GM23248 (cell line): ENCODE measurements at regions not wholly inside any gene's neighbourhood (a gene's known extent, or its start where the extent isn't known, plus 50 kb on each side); places are given as distances from the start of the nearest gene placed in this dataset.

Source experiments
- DNase-seq: peaks from one replicate; pipeline ENCODE4 v3.0.0-alpha.2; 2015
- H2AFZ ChIP-seq: fragments of 200-600 bp; sonication (generic); 2 replicates; pipeline ENCODE4 v1.6.1; 2016; ENCODE audit warnings: antibody characterized with exemption
- H3F3A ChIP-seq: fragments of 200-600 bp; sonication (generic); 2 replicates; pipeline ENCODE4 v1.6.1; 2016; ENCODE audit warnings: mild to moderate bottlenecking, antibody characterized with exemption, mixed run types; ENCODE audit not compliant: insufficient read depth
- H3K27ac ChIP-seq: fragments of 200-600 bp; sonication (generic); 2 replicates; pipeline ENCODE4 v1.5.1; 2016; ENCODE audit warnings: mild to moderate bottlenecking
- H3K27me3 ChIP-seq: fragments of 200-600 bp; sonication (generic); replicated peaks from 2 replicates; pipeline ENCODE4 v1.6.1; 2016; ENCODE audit warnings: mild to moderate bottlenecking; ENCODE audit not compliant: insufficient read depth
- H3K36me3 ChIP-seq: fragments of 200-600 bp; sonication (generic); 2 replicates; pipeline ENCODE4 v1.6.1; 2016; ENCODE audit warnings: low read depth, mild to moderate bottlenecking
- H3K4me1 ChIP-seq: fragments of 200-600 bp; sonication (generic); 2 replicates; pipeline ENCODE4 v1.6.1; 2016; ENCODE audit warnings: mild to moderate bottlenecking; ENCODE audit not compliant: insufficient read depth
- H3K4me2 ChIP-seq: fragments of 200-600 bp; sonication (generic); one replicate; pipeline ENCODE4 v1.6.1; 2016; ENCODE audit warnings: mild to moderate bottlenecking; ENCODE audit not compliant: unreplicated experiment
- H3K4me3 ChIP-seq: fragments of 200-600 bp; sonication (generic); 2 replicates; pipeline ENCODE4 v1.5.1; 2016; ENCODE audit warnings: mild to moderate bottlenecking
- H3K79me2 ChIP-seq: fragments of 200-600 bp; sonication (generic); 2 replicates; pipeline ENCODE4 v1.6.1; 2016; ENCODE audit warnings: mild to moderate bottlenecking; ENCODE audit not compliant: insufficient read depth
- H3K9ac ChIP-seq: fragments of 200-600 bp; sonication (generic); 2 replicates; pipeline ENCODE4 v1.6.1; 2016; ENCODE audit warnings: mild to moderate bottlenecking
- H3K9me2 ChIP-seq: fragments of 200-600 bp; sonication (generic); 2 replicates; pipeline ENCODE4 v1.6.1; 2016; ENCODE audit warnings: mixed run types, mild to moderate bottlenecking, moderate library complexity; ENCODE audit not compliant: insufficient read depth
- H3K9me3 ChIP-seq: fragments of 200-600 bp; sonication (generic); one replicate; pipeline ENCODE4 v1.6.1; 2017; ENCODE audit warnings: low read depth
- H4K20me1 ChIP-seq: fragments of 200-600 bp; sonication (generic); 2 replicates; pipeline ENCODE4 v1.6.0; 2016; ENCODE audit not compliant: insufficient read depth
- EZH2 ChIP-seq: fragments of 200-600 bp; sonication (generic); IDR thresholded peaks from 2 replicates; pipeline ENCODE4 v1.6.1; 2018; ENCODE audit warnings: antibody characterized with exemption, mild to moderate bottlenecking; ENCODE audit not compliant: insufficient read depth, poor library complexity, severe bottlenecking
- EZH2phosphoT487 ChIP-seq: fragments of 200-600 bp; sonication (generic); IDR thresholded peaks from 2 replicates; pipeline ENCODE4 v1.6.1; 2018; ENCODE audit warnings: antibody characterized with exemption, moderate library complexity, mild to moderate bottlenecking, low read depth; ENCODE audit not compliant: insufficient read depth
- WGBS, 2 experiments: methylation state at CpG; one replicate each; pipeline ENCODE4 v1.1.6; 2015 to 2017; ENCODE audit warnings: low lambda C conversion rate in 2 of 2, low coverage in 1 of 2; ENCODE audit errors: missing lambda C conversion rate in 2 of 2; 5-methylcytosine and 5-hydroxymethylcytosine counted together
- in situ Hi-C: fragments of 300-500 bp; cut with MboI; formaldehyde crosslinking; loops from 2 replicates; pipeline ENCODE4 v1.15.0; 2020

- no peak overlapping the region for H3K4me3 ChIP-seq
- no peaks in the 10 kb centered on the region for H3K9me2 ChIP-seq
- H3K9ac ChIP-seq, result no peak overlapping the region
- no peaks in the 10 kb centered on the region for H4K20me1 ChIP-seq
- H3K4me1 ChIP-seq, result no peaks in the 10 kb centered on the region
- H3K27ac ChIP-seq, result no peak overlapping the region
- no peak overlapping the region for H3K4me2 ChIP-seq
- WGBS, 2 experiments, result 5 to 11% methylated on average over 2 of the region's 2 CpGs
- H2AFZ ChIP-seq, result no peak overlapping the region
- H3F3A ChIP-seq, result no peaks in the 10 kb centered on the region
- H3K27me3 ChIP-seq, result no peaks in the 10 kb centered on the region
- TF ChIP-seq EZH2phosphoT487, result no peak
- TF ChIP-seq EZH2, result no peak
- in situ Hi-C loops, result no loop called here
- no peaks in the 10 kb centered on the region for H3K9me3 ChIP-seq
- H3K79me2 ChIP-seq, result no peaks in the 10 kb centered on the region
- H3K36me3 ChIP-seq, result no peaks in the 10 kb centered on the region
- no peak for DNase-seq
These were observed 447.0 kb upstream of the TCF4 start for GRCh38 chr18:56034949-56035348.

GRCh38 chr18:56030060-56030459 is 442.1 kb upstream of the TCF4 start:
- H3K9ac ChIP-seq, result no peak overlapping the region
- H3K4me2 ChIP-seq, result no peak overlapping the region
- in situ Hi-C loops, result no loop called here
- H3F3A ChIP-seq, result peaks cover 10% of the 10 kb centered on the region; the same call in 1 of the 2 replicates
- no peak for DNase-seq
- H3K9me3 ChIP-seq, result no peaks in the 10 kb centered on the region
- TF ChIP-seq EZH2 (no peak), EZH2phosphoT487 (no peak)
- no peaks in the 10 kb centered on the region for H3K9me2 ChIP-seq
- H2AFZ ChIP-seq, result no peak overlapping the region
- WGBS, 2 experiments, result 71% methylated on average over 3 of the region's 3 CpGs
- no peak overlapping the region for H3K27ac ChIP-seq
- no peaks in the 10 kb centered on the region for H3K27me3 ChIP-seq
- H3K36me3 ChIP-seq, result no peaks in the 10 kb centered on the region
- H4K20me1 ChIP-seq, result no peaks in the 10 kb centered on the region
- no peaks in the 10 kb centered on the region for H3K79me2 ChIP-seq
- no peak overlapping the region for H3K4me3 ChIP-seq
- 0 out of 2 replicates have a peak, but pooled peaks cover 3% of the 10 kb centered on the region for H3K4me1 ChIP-seq

- H3K4me1 ChIP-seq, result 0 out of 2 replicates have a peak, but pooled peaks cover 3% of the 10 kb centered on the region
- no peaks in the 10 kb centered on the region for H3K9me3 ChIP-seq
- H2AFZ ChIP-seq, result no peak overlapping the region
- DNase-seq, result peak; percentile 67
- no peak for TF ChIP-seq EZH2phosphoT487
- no peak for TF ChIP-seq EZH2
- H4K20me1 ChIP-seq, result no peaks in the 10 kb centered on the region
- no peaks in the 10 kb centered on the region for H3K36me3 ChIP-seq
- no peaks in the 10 kb centered on the region for H3K27me3 ChIP-seq
- no peak overlapping the region for H3K27ac ChIP-seq
- whole genome bisulfite sequencing, 2 experiments, result 0% methylated on average over 1 of the region's 1 CpG
- no peak overlapping the region for H3K9ac ChIP-seq
- H3K9me2 ChIP-seq, result no peaks in the 10 kb centered on the region
- no peak overlapping the region for H3K4me3 ChIP-seq
- H3K79me2 ChIP-seq, result no peaks in the 10 kb centered on the region
- in situ Hi-C loops, result no loop called here
- H3F3A ChIP-seq, result peaks cover 10% of the 10 kb centered on the region; the same call in 1 of the 2 replicates
- no peak overlapping the region for H3K4me2 ChIP-seq
These were observed 440.5 kb upstream of the TCF4 start for GRCh38 chr18:56028514-56028913.

- Histone ChIP-seq H3K9ac (no peak overlapping the region), H2AFZ (no peak overlapping the region), H3K4me1 (0 out of 2 replicates have a peak, but pooled peaks cover 3% of the 10 kb centered on the region), H3K27me3 (no peaks in the 10 kb centered on the region), H3K4me3 (no peak overlapping the region), H3K36me3 (no peaks in the 10 kb centered on the region), H3K9me3 (no peaks in the 10 kb centered on the region), H4K20me1 (no peaks in the 10 kb centered on the region), H3K27ac (no peak overlapping the region), H3K4me2 (no peak overlapping the region), H3K9me2 (no peaks in the 10 kb centered on the region), H3F3A (peaks cover 10% of the 10 kb centered on the region; the same call in 1 of the 2 replicates), H3K79me2 (no peaks in the 10 kb centered on the region)
- DNase-seq, result no peak
- WGBS, 2 experiments, result 44 to 47% methylated on average over 2 of the region's 2 CpGs
- in situ Hi-C loops, result no loop called here
- TF ChIP-seq EZH2phosphoT487, result no peak
- TF ChIP-seq EZH2, result no peak
These were observed 438.5 kb upstream of the TCF4 start for GRCh38 chr18:56026509-56026908.

- H3K79me2 ChIP-seq, result no peaks in the 10 kb centered on the region
- no peak for DNase-seq
- no peak overlapping the region for H3K9ac ChIP-seq
- H3K4me3 ChIP-seq, result no peak overlapping the region
- no peaks in the 10 kb centered on the region for H3K9me3 ChIP-seq
- H3K27me3 ChIP-seq, result no peaks in the 10 kb centered on the region
- no peaks in the 10 kb centered on the region for H3K36me3 ChIP-seq
- no peak overlapping the region for H3K27ac ChIP-seq
- H3F3A ChIP-seq, result no peaks in the 10 kb centered on the region
- no peak overlapping the region for H2AFZ ChIP-seq
- no peaks in the 10 kb centered on the region for H4K20me1 ChIP-seq
- no peaks in the 10 kb centered on the region for H3K9me2 ChIP-seq
- TF ChIP-seq EZH2phosphoT487, result no peak
- no peak for TF ChIP-seq EZH2
- WGBS, 2 experiments, result 96 to 100% methylated on average over 1 of the region's 1 CpG
- H3K4me2 ChIP-seq, result no peak overlapping the region
- H3K4me1 ChIP-seq, result no peaks in the 10 kb centered on the region
- in situ Hi-C loops, result no loop called here
These were observed 433.8 kb upstream of the TCF4 start for GRCh38 chr18:56021809-56022195.
